ENCODE measurements at regions not wholly inside any gene's neighbourhood (a gene's known extent, or its start where the extent isn't known, plus 50 kb on each side); places are given as distances from the start of the nearest gene placed in this dataset.

GRCh38 chr18:71456206-71456605, 1087.9 kb downstream of the CBLN2 start:
- DNase-seq (ENCODE audit: low spot score in 2 of 2) = no peak
- 64 to 79% methylated on average over 3 of the region's 3 CpGs for WGBS, 2 donors
- no peaks in the 10 kb centered on the region for H3K27me3 ChIP-seq
- no peaks in the 10 kb centered on the region for H3K36me3 ChIP-seq
- H3K27ac ChIP-seq = no peak overlapping the region
- no peaks in the 10 kb centered on the region for H3K4me1 ChIP-seq
- no peak for TF ChIP-seq EP300 (IDR thresholded peaks at IDR 0.05)
- TF ChIP-seq POLR2A (IDR thresholded peaks at IDR 0.05) = no peak
- no peak for TF ChIP-seq CTCF (IDR thresholded peaks at IDR 0.05)
- no peaks in the 10 kb centered on the region for H3K9me3 ChIP-seq
- H3K4me3 ChIP-seq = no peak overlapping the region

GRCh38 chr18:71450257-71450656, 1093.9 kb downstream of the CBLN2 start:
- DNase-seq (ENCODE audit: low spot score in 2 of 2) = no peak
- no peak overlapping the region for H3K4me3 ChIP-seq
- TF ChIP-seq POLR2A (IDR thresholded peaks at IDR 0.05) (no peak), EP300 (IDR thresholded peaks at IDR 0.05) (no peak)
- WGBS, 2 donors = 88% methylated on average over 3 of the region's 3 CpGs
- no peaks in the 10 kb centered on the region for H3K9me3 ChIP-seq
- no peak overlapping the region for H3K27ac ChIP-seq
- H3K27me3 ChIP-seq = no peaks in the 10 kb centered on the region
- H3K4me1 ChIP-seq = no peaks in the 10 kb centered on the region
- no peaks in the 10 kb centered on the region for H3K36me3 ChIP-seq

- no peak for DNase-seq (ENCODE audit: low spot score in 2 of 2)
- Histone ChIP-seq H3K4me3 (no peak overlapping the region), H3K9me3 (no peaks in the 10 kb centered on the region), H3K27me3 (no peaks in the 10 kb centered on the region), H3K4me1 (no peaks in the 10 kb centered on the region), H3K27ac (peak overlapping the region in 1 of 4 donors; percentile 63), H3K36me3 (no peaks in the 10 kb centered on the region)
- 37 to 39% methylated on average over 3 of the region's 3 CpGs for WGBS, 2 donors
- TF ChIP-seq EP300 (IDR thresholded peaks at IDR 0.05) = no peak
- TF ChIP-seq CTCF (IDR thresholded peaks at IDR 0.05) = no peak
- no peak for TF ChIP-seq POLR2A (IDR thresholded peaks at IDR 0.05)
Measured at GRCh38 chr18:71443706-71444480, 1100.2 kb downstream of the CBLN2 start.

- Histone ChIP-seq H3K9me3 (no peaks in the 10 kb centered on the region), H3K36me3 (no peaks in the 10 kb centered on the region), H3K27ac (peak overlapping the region in 1 of 4 donors; percentile 54), H3K4me1 (no peaks in the 10 kb centered on the region), H3K4me3 (no peak overlapping the region), H3K27me3 (no peaks in the 10 kb centered on the region)
- TF ChIP-seq CTCF (IDR thresholded peaks at IDR 0.05) (no peak), EP300 (IDR thresholded peaks at IDR 0.05) (no peak), POLR2A (IDR thresholded peaks at IDR 0.05) (no peak)
- 30 to 35% methylated on average over 3 of the region's 3 CpGs for WGBS, 2 donors
- DNase-seq (ENCODE audit: low spot score in 2 of 2) = no peak
Measured at GRCh38 chr18:71442731-71443141, 1101.4 kb downstream of the CBLN2 start.

- DNase-seq (ENCODE audit: low spot score in 2 of 2) = no peak
- Histone ChIP-seq H3K36me3 (no peaks in the 10 kb centered on the region), H3K9me3 (no peaks in the 10 kb centered on the region), H3K27ac (no peak overlapping the region), H3K4me1 (no peaks in the 10 kb centered on the region), H3K27me3 (no peaks in the 10 kb centered on the region), H3K4me3 (no peak overlapping the region)
- TF ChIP-seq POLR2A (IDR thresholded peaks at IDR 0.05) (no peak), CTCF (IDR thresholded peaks at IDR 0.05) (no peak), EP300 (IDR thresholded peaks at IDR 0.05) (no peak)
- WGBS, 2 donors = 56 to 66% methylated on average over 4 of the region's 4 CpGs
Measured at GRCh38 chr18:71441156-71441555, 1103.0 kb downstream of the CBLN2 start.

Measured in tibial nerve (tissue), 4 donors.